ENCODE measurements at regions not wholly inside any gene's neighbourhood (a gene's known extent, or its start where the extent isn't known, plus 50 kb on each side); places are given as distances from the start of the nearest gene placed in this dataset.

GRCh38 chr5:27208051-27208450, 169.7 kb upstream of the CDH9 start:
- WGBS, 2 experiments (ENCODE audit: extremely low coverage in 1 of 2, insufficient coverage in 1 of 2, insufficient read length in 1 of 2, insufficient replicate concordance in 2 of 2, low coverage in 1 of 2, low lambda C conversion rate in 2 of 2, missing lambda C conversion rate in 1 of 2): 96% methylated on average over 2 of the region's 2 CpGs; no CpG with 5 or more reads in 1 of the 2 experiments
- Histone ChIP-seq H2BK20ac (ENCODE audit: low read length) (no peak overlapping the region), H2AK5ac (ENCODE audit: low read depth, low read length) (no peak overlapping the region), H3K56ac (replicated peaks; ENCODE audit: insufficient read length, low read depth, low read length) (no peak overlapping the region), H2BK5ac (ENCODE audit: low read depth, low read length) (no peak overlapping the region), H3K23ac (ENCODE audit: insufficient read length) (no peak overlapping the region), H2BK120ac (replicated peaks; ENCODE audit: low read depth, low read length) (no peak overlapping the region), H2AFZ (ENCODE audit: low read length) (no peak overlapping the region), H4K91ac (replicated peaks; ENCODE audit: insufficient read length, low read length) (no peak overlapping the region), H2BK12ac (ENCODE audit: low read depth, low read length) (no peak overlapping the region), H3K9me3 (ENCODE audit: insufficient read depth in 2 of 2, low read depth in 1 of 2, low read length in 1 of 2) (peaks cover 6 to 8% of the 10 kb centered on the region in 2 experiments; a peak in 1 of 4 replicates), H3K4ac (replicated peaks; ENCODE audit: insufficient read length, low read depth, low read length) (no peak overlapping the region), H3K14ac (ENCODE audit: insufficient read length) (no peak overlapping the region), H3K4me3 (ENCODE audit: extremely low read depth in 1 of 4, insufficient read depth in 2 of 4, low read depth in 3 of 4, low read length in 4 of 4) (no peak overlapping the region), H4K8ac (ENCODE audit: extremely low read depth, insufficient read depth, low read length) (no peak overlapping the region), H2BK15ac (ENCODE audit: low read length) (no peak overlapping the region), H3K79me1 (ENCODE audit: low read depth, low read length) (no peaks in the 10 kb centered on the region), H3K23me2 (ENCODE audit: low read depth, low read length) (no peaks in the 10 kb centered on the region), H3K9ac (replicated peaks in 1 of 4; ENCODE audit: extremely low read depth in 1 of 4, low read depth in 3 of 4, low read length in 3 of 4) (no peak overlapping the region), H3K18ac (ENCODE audit: extremely low read depth, low read length) (no peak overlapping the region), H3K79me2 (ENCODE audit: control insufficient read depth in 1 of 2, insufficient read depth in 2 of 2, low read length in 2 of 2) (no peaks in the 10 kb centered on the region), H4K20me1 (replicated peaks in 1 of 2; ENCODE audit: control insufficient read depth in 1 of 2, insufficient read depth in 2 of 2, low read length in 2 of 2) (no peaks in the 10 kb centered on the region), H3K27ac (ENCODE audit: low read depth, low read length) (no peak overlapping the region), H4K5ac (ENCODE audit: insufficient read length, low read depth, low read length) (no peak overlapping the region), H3K36me3 (ENCODE audit: control insufficient read depth in 2 of 4, insufficient read depth in 4 of 4, low read length in 3 of 4) (no peaks in the 10 kb centered on the region), H3K4me1 (replicated peaks in 1 of 4; ENCODE audit: control insufficient read depth in 3 of 4, insufficient read depth in 4 of 4, low read length in 3 of 4) (no peaks in the 10 kb centered on the region), H3K27me3 (replicated peaks in 1 of 4; ENCODE audit: control insufficient read depth in 3 of 4, extremely low read depth in 1 of 4, insufficient read depth in 3 of 4, low read length in 3 of 4) (no peaks in the 10 kb centered on the region), H3K4me2 (ENCODE audit: insufficient read depth in 1 of 2, low read depth in 2 of 2, low read length in 2 of 2) (no peak overlapping the region)
- TF ChIP-seq SP4 (IDR thresholded peaks at IDR 0.05; ENCODE audit: low read length): no peak
- TF ChIP-seq SUZ12 (IDR thresholded peaks at IDR 0.05; ENCODE audit: low read length): no peak
- no peak for TF ChIP-seq RNF2 (IDR thresholded peaks at IDR 0.05; ENCODE audit: borderline replicate concordance, low read depth, low read length, missing control alignments, poor library complexity, severe bottlenecking)
- no peak for TF ChIP-seq JUND (IDR thresholded peaks at IDR 0.05; ENCODE audit: low read length)
- no peak for TF ChIP-seq TEAD4 (IDR thresholded peaks at IDR 0.05; ENCODE audit: low read depth, low read length)
- TF ChIP-seq POLR2AphosphoS5 (IDR thresholded peaks at IDR 0.05; ENCODE audit: low read depth, low read length): no peak
- TF ChIP-seq EP300 (IDR thresholded peaks at IDR 0.05; ENCODE audit: borderline replicate concordance in 1 of 2, low read depth in 2 of 2, low read length in 2 of 2): no peak
- TF ChIP-seq, protein P1, sequence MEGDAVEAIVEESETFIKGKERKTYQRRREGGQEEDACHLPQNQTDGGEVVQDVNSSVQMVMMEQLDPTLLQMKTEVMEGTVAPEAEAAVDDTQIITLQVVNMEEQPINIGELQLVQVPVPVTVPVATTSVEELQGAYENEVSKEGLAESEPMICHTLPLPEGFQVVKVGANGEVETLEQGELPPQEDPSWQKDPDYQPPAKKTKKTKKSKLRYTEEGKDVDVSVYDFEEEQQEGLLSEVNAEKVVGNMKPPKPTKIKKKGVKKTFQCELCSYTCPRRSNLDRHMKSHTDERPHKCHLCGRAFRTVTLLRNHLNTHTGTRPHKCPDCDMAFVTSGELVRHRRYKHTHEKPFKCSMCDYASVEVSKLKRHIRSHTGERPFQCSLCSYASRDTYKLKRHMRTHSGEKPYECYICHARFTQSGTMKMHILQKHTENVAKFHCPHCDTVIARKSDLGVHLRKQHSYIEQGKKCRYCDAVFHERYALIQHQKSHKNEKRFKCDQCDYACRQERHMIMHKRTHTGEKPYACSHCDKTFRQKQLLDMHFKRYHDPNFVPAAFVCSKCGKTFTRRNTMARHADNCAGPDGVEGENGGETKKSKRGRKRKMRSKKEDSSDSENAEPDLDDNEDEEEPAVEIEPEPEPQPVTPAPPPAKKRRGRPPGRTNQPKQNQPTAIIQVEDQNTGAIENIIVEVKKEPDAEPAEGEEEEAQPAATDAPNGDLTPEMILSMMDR (IDR thresholded peaks at IDR 0.05; ENCODE audit: control extremely low read depth in 1 of 3, insufficient read depth in 1 of 3, low read depth in 1 of 3, low read length in 3 of 3): no peak
- no peak for TF ChIP-seq CBX5 (IDR thresholded peaks at IDR 0.05; ENCODE audit: low read depth, low read length)
- ChIA-PET CTCF (ENCODE audit: partially characterized antibody) (no interaction called here), POLR2A (ENCODE audit: partially characterized antibody) (no interaction called here)
- no peak for DNase-seq (ENCODE audit: low read depth in 1 of 2, low spot score in 2 of 2)
- FAIRE-seq: no peak

Measured in H1 (cell line).